ENCODE measurements at regions not wholly inside any gene's neighbourhood (a gene's known extent, or its start where the extent isn't known, plus 50 kb on each side); places are given as distances from the start of the nearest gene placed in this dataset.

DNA sequence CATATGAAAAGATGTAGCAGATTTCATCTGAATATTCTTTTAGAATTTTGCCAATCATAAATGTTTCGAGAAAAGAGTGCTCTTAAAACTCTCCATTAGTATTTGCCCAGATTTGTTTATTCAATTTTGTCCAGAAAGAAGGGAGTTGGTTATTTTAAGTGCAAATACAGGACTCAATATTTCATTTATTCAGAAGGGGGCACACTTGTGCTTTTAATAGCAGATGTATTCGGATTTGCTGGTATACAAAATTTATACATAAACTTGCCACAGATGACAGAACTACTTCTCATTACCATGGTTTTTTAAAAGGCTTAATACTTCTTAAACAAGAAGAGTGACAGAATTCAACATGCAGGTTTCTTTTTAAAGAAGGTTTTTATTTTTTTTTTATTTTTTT, 69.8 kb upstream of the GRM7 start:
- no TSS peak for BruUV-seq (replicated peaks)
- Histone ChIP-seq H2AFZ (no peak overlapping the region), H3K9me3 (ENCODE audit: insufficient read depth, low read depth) (no peaks in the 10 kb centered on the region), H3K4me1 (replicated peaks; ENCODE audit: insufficient read depth) (no peaks in the 10 kb centered on the region), H3K9me2 (ENCODE audit: insufficient read depth) (no peaks in the 10 kb centered on the region), H3K4me2 (no peak overlapping the region), H3K79me2 (ENCODE audit: low read depth) (no peaks in the 10 kb centered on the region), H3K27me3 (ENCODE audit: insufficient read depth, low read depth) (no peaks in the 10 kb centered on the region), H3K4me3 (no peak overlapping the region), H3F3A (ENCODE audit: insufficient read depth, low read depth) (no peaks in the 10 kb centered on the region), H3K36me3 (ENCODE audit: low read depth) (no peaks in the 10 kb centered on the region), H3K27ac (no peak overlapping the region), H4K20me1 (ENCODE audit: insufficient read depth) (no peaks in the 10 kb centered on the region; the same call in 1 of the 2 replicates)
- TF ChIP-seq EZH2 (IDR thresholded peaks at IDR 0.05; ENCODE audit: low read depth), result no peak
- TF ChIP-seq, protein P1, sequence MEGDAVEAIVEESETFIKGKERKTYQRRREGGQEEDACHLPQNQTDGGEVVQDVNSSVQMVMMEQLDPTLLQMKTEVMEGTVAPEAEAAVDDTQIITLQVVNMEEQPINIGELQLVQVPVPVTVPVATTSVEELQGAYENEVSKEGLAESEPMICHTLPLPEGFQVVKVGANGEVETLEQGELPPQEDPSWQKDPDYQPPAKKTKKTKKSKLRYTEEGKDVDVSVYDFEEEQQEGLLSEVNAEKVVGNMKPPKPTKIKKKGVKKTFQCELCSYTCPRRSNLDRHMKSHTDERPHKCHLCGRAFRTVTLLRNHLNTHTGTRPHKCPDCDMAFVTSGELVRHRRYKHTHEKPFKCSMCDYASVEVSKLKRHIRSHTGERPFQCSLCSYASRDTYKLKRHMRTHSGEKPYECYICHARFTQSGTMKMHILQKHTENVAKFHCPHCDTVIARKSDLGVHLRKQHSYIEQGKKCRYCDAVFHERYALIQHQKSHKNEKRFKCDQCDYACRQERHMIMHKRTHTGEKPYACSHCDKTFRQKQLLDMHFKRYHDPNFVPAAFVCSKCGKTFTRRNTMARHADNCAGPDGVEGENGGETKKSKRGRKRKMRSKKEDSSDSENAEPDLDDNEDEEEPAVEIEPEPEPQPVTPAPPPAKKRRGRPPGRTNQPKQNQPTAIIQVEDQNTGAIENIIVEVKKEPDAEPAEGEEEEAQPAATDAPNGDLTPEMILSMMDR (conservative IDR thresholded peaks at IDR 0.05), result no peak
- no peak for DNase-seq
- ChIA-PET CTCF (no interaction called here), POLR2A (ENCODE audit: unreplicated experiment) (no interaction called here)
- intact Hi-C loops (cut with micrococcal nuclease; ENCODE audit: unreplicated experiment), result loop anchor here (10.0 kb wide), 1 partner anchor 1556 kb away; no protein-coding TSS in a partner anchor

DNA sequence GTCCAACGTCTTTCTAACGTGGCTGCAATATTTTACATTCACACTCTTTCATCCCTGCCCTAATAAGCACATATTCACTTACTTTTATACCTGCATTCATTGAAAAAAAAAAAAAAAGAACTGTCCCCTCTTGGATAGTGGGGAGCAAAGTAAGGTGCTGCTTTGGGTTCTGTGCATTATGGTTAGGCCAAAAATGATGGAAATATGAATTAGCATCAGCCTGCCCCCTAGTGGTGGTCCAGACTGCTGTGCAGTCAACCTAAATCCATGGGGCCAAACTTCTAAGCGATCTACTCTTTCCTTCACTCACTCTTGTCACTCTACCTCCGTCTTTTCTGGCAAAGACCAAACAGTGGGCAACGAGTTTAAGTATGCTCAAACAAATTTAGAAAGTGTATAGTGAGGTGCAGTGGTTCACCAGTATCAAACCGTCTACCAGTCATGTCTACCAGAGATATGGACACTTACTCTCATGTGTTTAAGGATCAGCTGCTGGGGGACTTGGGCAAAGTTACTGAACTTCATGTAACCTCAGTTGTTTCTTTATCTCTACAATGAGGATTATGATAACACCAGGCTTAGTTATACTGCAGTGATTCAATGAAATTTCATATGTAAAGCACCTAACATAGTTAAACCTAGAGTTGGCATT, 61.5 kb upstream of the GRM7 start:
- ChIA-PET CTCF (no interaction called here), POLR2A (ENCODE audit: unreplicated experiment) (no interaction called here)
- Histone ChIP-seq H4K20me1 (ENCODE audit: insufficient read depth) (no peaks in the 10 kb centered on the region), H3K27me3 (ENCODE audit: insufficient read depth, low read depth) (no peaks in the 10 kb centered on the region), H3K9me2 (ENCODE audit: insufficient read depth) (no peaks in the 10 kb centered on the region; the same call in 1 of the 2 replicates), H3K4me2 (no peak overlapping the region), H3K27ac (no peak overlapping the region), H3K9me3 (ENCODE audit: insufficient read depth, low read depth) (no peaks in the 10 kb centered on the region), H3K4me3 (no peak overlapping the region), H3K4me1 (replicated peaks; ENCODE audit: insufficient read depth) (no peaks in the 10 kb centered on the region), H2AFZ (no peak overlapping the region), H3K79me2 (ENCODE audit: low read depth) (no peaks in the 10 kb centered on the region), H3F3A (ENCODE audit: insufficient read depth, low read depth) (no peaks in the 10 kb centered on the region), H3K36me3 (ENCODE audit: low read depth) (no peaks in the 10 kb centered on the region)
- intact Hi-C loops (cut with micrococcal nuclease; ENCODE audit: unreplicated experiment), result loop anchor here (10.0 kb wide), 1 partner anchor 1565 kb away; no protein-coding TSS in a partner anchor
- TF ChIP-seq, protein P1 (conservative IDR thresholded peaks at IDR 0.05), result peak; percentile 88
- TF ChIP-seq EZH2 (IDR thresholded peaks at IDR 0.05; ENCODE audit: low read depth), result no peak
- no TSS peak for BruUV-seq (replicated peaks)
- peak in 1 of 2 experiments; percentile 15 for DNase-seq

DNA sequence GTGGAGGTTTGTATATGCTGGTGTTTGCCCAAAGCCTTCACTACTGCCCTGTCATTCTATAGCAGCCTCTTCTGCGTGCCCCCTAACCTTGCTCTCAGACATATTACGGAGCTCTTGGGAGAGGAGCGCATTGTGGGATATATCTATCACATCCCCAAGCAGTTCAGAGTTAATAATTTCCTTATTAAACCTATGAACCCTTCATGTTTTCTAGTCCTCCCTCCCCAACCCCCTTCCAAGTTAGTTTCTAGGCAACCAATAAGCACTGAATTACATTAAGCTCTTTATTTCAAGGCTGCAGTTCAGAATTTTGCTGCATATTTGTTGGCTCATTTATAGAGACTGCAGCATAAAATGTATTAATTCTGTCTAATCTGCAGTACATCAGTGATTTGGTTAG, 57.3 kb upstream of the GRM7 start:
- no peak for DNase-seq
- TF ChIP-seq, protein P1 (conservative IDR thresholded peaks at IDR 0.05), result no peak
- no peak for TF ChIP-seq EZH2 (IDR thresholded peaks at IDR 0.05; ENCODE audit: low read depth)
- ChIA-PET POLR2A (ENCODE audit: unreplicated experiment) (no interaction called here), CTCF (no interaction called here)
- intact Hi-C loops (cut with micrococcal nuclease; ENCODE audit: unreplicated experiment), result no loop called here
- H3K9me2 ChIP-seq (ENCODE audit: insufficient read depth), result no peaks in the 10 kb centered on the region
- no peak overlapping the region for H3K4me2 ChIP-seq
- no peaks in the 10 kb centered on the region for H3K27me3 ChIP-seq (ENCODE audit: insufficient read depth, low read depth)
- H3K4me3 ChIP-seq, result no peak overlapping the region
- H2AFZ ChIP-seq, result no peak overlapping the region
- H3K36me3 ChIP-seq (ENCODE audit: low read depth), result no peaks in the 10 kb centered on the region
- no peaks in the 10 kb centered on the region for H3K79me2 ChIP-seq (ENCODE audit: low read depth)
- H3K9me3 ChIP-seq (ENCODE audit: insufficient read depth, low read depth), result no peaks in the 10 kb centered on the region
- H3K27ac ChIP-seq, result no peak overlapping the region
- BruUV-seq (replicated peaks), result no TSS peak
- H3F3A ChIP-seq (ENCODE audit: insufficient read depth, low read depth), result no peaks in the 10 kb centered on the region
- H4K20me1 ChIP-seq (ENCODE audit: insufficient read depth), result no peaks in the 10 kb centered on the region
- H3K4me1 ChIP-seq (replicated peaks; ENCODE audit: insufficient read depth), result no peaks in the 10 kb centered on the region
